Aorta (tissue), 5 donors: ENCODE measurements at regions not wholly inside any gene's neighbourhood (a gene's known extent, or its start where the extent isn't known, plus 50 kb on each side); places are given as distances from the start of the nearest gene placed in this dataset.

Experiments used
- ATAC-seq: fragments of 200-7000 bp; cut with Tn5 transposase; one replicate; pipeline ENCODE4 v1.9.1; 2022; ENCODE audit warnings: moderate library complexity; ENCODE audit not compliant: low FRiP score
- DNase-seq, 2 donors: peaks; one replicate each; pipeline ENCODE4 v3.0.0-alpha.2; 2020
- H3K27ac ChIP-seq, 2 donors: one replicate each; pipeline ENCODE4 v1.5.1; 2013; ENCODE audit warnings: low read length in 2 of 2, mild to moderate bottlenecking in 2 of 2, moderate library complexity in 2 of 2, control low read depth in 1 of 2, inconsistent platforms in 1 of 2, low read depth in 1 of 2
- H3K27me3 ChIP-seq, 2 donors: one replicate each; pipeline ENCODE4 v1.6.1; 2013; ENCODE audit warnings: control low read depth in 1 of 2, low read length in 1 of 2, mild to moderate bottlenecking in 1 of 2, moderate library complexity in 1 of 2; ENCODE audit not compliant: insufficient read depth in 2 of 2, control insufficient read depth in 1 of 2
- H3K36me3 ChIP-seq, 2 donors: one replicate each; pipeline ENCODE4 v1.6.1; 2013; ENCODE audit warnings: control low read depth in 1 of 2, low read length in 1 of 2, mild to moderate bottlenecking in 1 of 2; ENCODE audit not compliant: insufficient read depth in 2 of 2, control insufficient read depth in 1 of 2
- H3K4me1 ChIP-seq, 2 donors: one replicate each; pipeline ENCODE4 v1.6.1; 2013; ENCODE audit warnings: low read length in 2 of 2, control low read depth in 1 of 2, mild to moderate bottlenecking in 1 of 2, moderate library complexity in 1 of 2; ENCODE audit not compliant: insufficient read depth in 2 of 2, control insufficient read depth in 1 of 2
- H3K4me3 ChIP-seq, 2 donors: one replicate each; pipeline ENCODE4 v1.5.1; 2013; ENCODE audit warnings: low read length in 2 of 2, control low read depth in 1 of 2, mild to moderate bottlenecking in 1 of 2
- H3K9me3 ChIP-seq: one replicate; pipeline ENCODE4 v1.6.1; 2013; ENCODE audit warnings: mild to moderate bottlenecking, low read length; ENCODE audit not compliant: control insufficient read depth
- WGBS, 2 donors: extraction: QIAGEN DNeasy Blood & Tissue Kit; methylation state at CpG; one replicate each; pipeline ENCODE4 v1.1.7; 2013; 5-methylcytosine and 5-hydroxymethylcytosine counted together
- intact Hi-C, 2 donors: fragments of 100-400 bp; cut with DNase I; formaldehyde crosslinking; loops; one replicate each; pipeline versions ENCODE4 v1.14.2 to v1.15.0; 2022
- donor health status: healthy with polysubstance abuse.
- donor health status: Bipolar disorder and iron deficiency.
- donor health status: DM: no; HTN: no; CAD: no.
- donor health status: DM: no; HTN: no; CAD: no.
- donor health status: DM: yes; HTN: yes; CAD: no.

DNA sequence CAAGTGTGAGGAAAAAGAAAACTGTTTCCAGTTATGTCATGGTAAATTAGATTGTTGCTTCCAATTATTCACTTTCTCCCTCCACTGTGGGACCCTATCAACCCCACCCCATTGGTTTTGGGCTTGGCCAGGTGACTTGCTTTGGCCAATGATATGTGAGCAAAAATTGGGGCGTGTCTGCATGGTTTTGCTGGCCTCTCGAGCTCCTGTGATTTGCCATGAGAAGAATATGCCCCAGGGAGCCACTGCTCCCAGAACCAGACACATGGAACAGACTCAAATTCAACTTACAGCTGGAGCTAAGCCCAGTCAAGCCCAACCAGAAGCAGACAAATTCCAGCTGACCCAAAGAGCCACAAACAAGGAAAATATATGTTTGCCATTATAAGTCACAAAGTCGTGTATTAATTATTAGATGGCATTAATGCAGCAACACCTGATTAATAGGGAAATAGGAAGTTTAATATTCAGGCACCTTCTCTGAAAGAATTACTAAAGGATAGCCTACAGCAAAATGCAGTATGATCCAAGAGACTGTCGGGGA is 248.9 kb downstream of the ANAPC1 start:
- DNase-seq (no peak), ATAC-seq (no peak)
- no peak overlapping the region for H3K27ac ChIP-seq
- H3K9me3 ChIP-seq: no peaks in the 10 kb centered on the region
- H3K4me3 ChIP-seq: no peak overlapping the region
- peaks cover 2 to 4% of the 10 kb centered on the region in 2 donors for H3K4me1 ChIP-seq
- H3K36me3 ChIP-seq: no peaks in the 10 kb centered on the region
- H3K27me3 ChIP-seq: peaks cover 0 to 1% of the 10 kb centered on the region in 2 donors
- 23 to 27% methylated on average over 4 of the region's 4 CpGs for WGBS, 2 donors
- intact Hi-C loops: no loop called here

DNA sequence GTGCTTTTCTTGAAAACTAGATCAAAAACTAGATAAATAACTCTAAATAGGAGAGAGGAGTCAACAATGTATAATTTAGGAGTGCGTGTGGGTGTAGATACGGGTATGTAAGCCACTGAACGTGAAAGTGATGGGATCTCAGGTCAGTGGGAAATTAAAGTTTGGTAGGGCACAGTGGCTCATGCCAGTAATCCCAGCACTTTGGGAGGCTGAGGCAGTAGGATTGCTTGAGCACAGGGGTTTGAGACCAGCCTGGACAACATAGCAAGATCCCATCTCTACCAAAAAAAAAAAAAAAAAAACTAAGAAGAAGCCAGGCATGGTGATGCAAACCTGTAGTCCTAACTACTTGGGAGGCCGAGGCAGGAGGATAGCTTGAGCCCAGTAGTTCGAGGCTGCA is 247.1 kb downstream of the ANAPC1 start:
- Histone ChIP-seq H3K36me3 (no peaks in the 10 kb centered on the region), H3K4me3 (no peak overlapping the region), H3K27ac (no peak overlapping the region), H3K9me3 (no peaks in the 10 kb centered on the region), H3K4me1 (peaks cover 0 to 4% of the 10 kb centered on the region in 2 donors), H3K27me3 (peaks cover 0 to 1% of the 10 kb centered on the region in 2 donors)
- 97 to 98% methylated on average over 5 of the region's 5 CpGs for WGBS, 2 donors
- intact Hi-C loops: no loop called here
- ATAC-seq (no peak), DNase-seq (no peak)

DNA sequence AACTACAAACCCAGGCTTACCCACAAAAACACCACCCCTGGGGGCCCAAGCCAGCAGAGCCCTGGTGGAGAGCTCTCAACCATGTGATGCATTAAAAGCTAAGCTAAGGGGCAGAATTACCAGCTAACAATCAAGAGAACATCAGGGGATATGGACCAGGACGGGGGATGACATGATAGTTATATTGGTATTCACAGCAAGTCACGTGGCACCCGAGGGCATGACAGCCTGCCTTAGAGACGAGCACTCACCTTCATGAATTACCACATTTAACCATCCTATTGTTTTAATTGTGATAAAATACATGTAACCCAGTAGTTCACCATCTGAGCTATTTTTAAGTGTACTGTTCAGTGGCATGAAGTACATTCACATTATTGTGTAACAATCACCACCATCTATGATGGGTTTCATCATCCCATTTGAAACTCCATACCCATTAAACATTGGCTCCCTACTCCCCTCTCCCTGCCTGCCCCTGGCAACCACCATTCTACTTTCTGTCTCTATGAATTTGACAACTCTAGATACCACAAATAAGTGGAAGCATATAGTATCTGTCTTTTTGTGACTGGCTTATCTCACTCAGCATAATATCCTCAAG is 245.6 kb downstream of the ANAPC1 start:
- 88 to 96% methylated on average over 4 of the region's 4 CpGs for WGBS, 2 donors
- DNase-seq: no peak
- Histone ChIP-seq H3K27me3 (peaks cover 0 to 1% of the 10 kb centered on the region in 2 donors), H3K4me1 (no peaks in the 10 kb centered on the region), H3K27ac (no peak overlapping the region), H3K9me3 (no peaks in the 10 kb centered on the region), H3K36me3 (no peaks in the 10 kb centered on the region), H3K4me3 (no peak overlapping the region)
- intact Hi-C loops: no loop called here
- no peak for ATAC-seq

DNA sequence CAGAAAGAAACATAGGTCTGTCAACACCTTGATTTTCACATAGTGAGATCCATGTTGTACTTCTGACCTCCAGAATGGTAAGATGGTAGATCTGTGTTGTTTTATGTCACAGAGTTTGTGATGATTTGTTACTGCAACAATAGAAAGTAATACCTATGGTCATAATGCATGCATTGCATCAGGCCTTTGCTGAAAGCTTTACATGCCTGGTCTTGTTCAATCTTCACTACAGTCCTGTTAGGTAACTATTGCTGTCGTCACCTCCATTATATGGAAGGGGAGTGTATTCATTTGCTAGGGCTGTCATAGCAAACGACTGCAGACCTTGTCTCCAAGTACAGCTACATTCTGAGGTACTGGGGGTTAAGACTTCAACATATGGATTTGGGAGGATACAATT is 243.5 kb downstream of the ANAPC1 start:
- Histone ChIP-seq H3K4me3 (no peak overlapping the region), H3K27me3 (peaks cover 0 to 1% of the 10 kb centered on the region in 2 donors), H3K27ac (no peak overlapping the region), H3K9me3 (no peaks in the 10 kb centered on the region), H3K36me3 (no peaks in the 10 kb centered on the region), H3K4me1 (no peaks in the 10 kb centered on the region)
- intact Hi-C loops: no loop called here
- 77 to 83% methylated on average over 2 of the region's 2 CpGs for WGBS, 2 donors
- DNase-seq: no peak
- no peak for ATAC-seq

DNA sequence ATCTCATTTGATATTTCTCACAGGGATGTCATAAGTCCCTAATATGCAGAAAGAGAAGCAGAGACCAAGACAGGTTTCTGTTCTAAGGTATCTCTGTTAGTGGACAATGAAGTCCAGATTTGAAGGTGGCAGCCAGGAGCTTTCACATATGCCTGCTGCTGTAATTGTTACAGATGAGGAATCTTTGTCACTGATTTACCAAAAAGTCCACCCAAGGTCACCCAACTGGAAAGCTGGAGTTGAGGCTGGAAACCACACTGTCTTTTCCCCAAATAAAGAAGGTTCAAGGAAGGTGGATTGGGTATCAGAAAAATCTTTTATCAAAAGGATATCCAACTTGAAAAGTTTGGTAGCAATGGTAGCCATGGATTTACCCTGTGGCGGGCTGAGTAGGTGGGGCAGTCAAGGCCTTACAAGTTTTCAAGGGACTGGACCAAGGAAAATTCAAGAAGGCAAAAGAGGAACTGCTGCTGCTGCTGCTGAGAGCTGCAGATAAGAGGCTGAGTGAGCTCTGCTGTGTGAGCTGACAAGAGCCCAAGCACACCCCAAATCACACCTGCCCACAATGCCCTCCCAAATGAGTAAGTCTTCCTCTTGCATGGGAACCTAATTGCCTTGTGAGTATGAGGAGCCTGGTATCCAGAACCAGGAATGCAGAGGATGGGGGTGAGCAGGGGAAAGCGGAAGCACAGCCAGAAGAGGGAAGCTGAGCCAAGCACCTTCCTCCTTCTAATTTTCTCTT is 241.2 kb downstream of the ANAPC1 start:
- intact Hi-C loops: no loop called here

DNA sequence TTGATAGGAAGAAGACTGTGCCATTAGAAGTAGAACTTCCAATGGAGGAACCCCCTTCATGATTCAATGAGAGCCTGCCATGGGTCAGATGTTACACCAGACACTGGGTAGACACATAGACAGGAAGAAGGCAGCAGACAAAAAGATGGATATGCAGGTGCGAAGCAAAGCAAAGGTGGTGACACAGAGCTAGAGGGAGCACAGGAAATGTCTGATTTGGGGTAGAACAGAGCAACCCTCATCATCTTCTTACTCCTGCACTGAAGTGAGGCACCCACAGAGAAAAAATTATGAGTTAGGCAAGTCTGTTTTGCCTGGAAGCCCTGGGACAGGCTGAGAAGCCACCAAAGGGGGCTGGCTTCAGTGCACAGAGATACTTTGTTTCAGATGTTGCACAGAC is 240.2 kb downstream of the ANAPC1 start:
- WGBS, 2 donors: 97 to 100% methylated on average over 1 of the region's 1 CpG
- ATAC-seq: no peak
- Histone ChIP-seq H3K27ac (no peak overlapping the region), H3K4me1 (no peaks in the 10 kb centered on the region), H3K27me3 (peaks cover 0 to 1% of the 10 kb centered on the region in 2 donors), H3K4me3 (no peak overlapping the region), H3K9me3 (no peaks in the 10 kb centered on the region), H3K36me3 (no peaks in the 10 kb centered on the region)
- intact Hi-C loops: no loop called here
- DNase-seq: no peak

More for the DNA sequence above, 241.2 kb downstream of the ANAPC1 start:
- Histone ChIP-seq H3K27me3 (peaks cover 0 to 1% of the 10 kb centered on the region in 2 donors), H3K27ac (no peak overlapping the region), H3K36me3 (no peaks in the 10 kb centered on the region), H3K9me3 (no peaks in the 10 kb centered on the region), H3K4me3 (no peak overlapping the region), H3K4me1 (no peaks in the 10 kb centered on the region)
- DNase-seq (no peak), ATAC-seq (no peak)
- 91 to 96% methylated on average over 2 of the region's 2 CpGs for WGBS, 2 donors

DNA sequence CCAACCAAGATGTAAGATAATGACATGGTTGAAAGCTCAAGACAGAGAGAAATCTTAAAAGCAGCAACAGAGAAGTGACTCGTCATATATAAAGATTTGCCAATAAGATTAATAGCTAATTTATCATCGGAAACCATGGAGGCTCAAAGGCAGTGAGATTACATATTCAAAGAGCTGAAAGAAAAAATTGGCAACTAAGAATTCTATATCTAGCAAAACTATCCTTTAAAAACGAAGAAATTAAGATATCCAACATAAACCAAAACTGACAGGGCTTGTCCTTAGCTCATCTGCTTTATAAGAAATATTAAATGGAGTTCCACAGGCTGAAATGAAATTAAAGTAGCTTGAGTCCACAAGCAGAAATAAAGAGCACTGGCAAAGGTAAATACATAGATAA is 236.6 kb downstream of the ANAPC1 start:
- no peaks in the 10 kb centered on the region for H3K9me3 ChIP-seq
- no peak for DNase-seq
- no peak for ATAC-seq
- intact Hi-C loops: no loop called here
- H3K4me3 ChIP-seq: no peak overlapping the region
- WGBS, 2 donors: 81 to 90% methylated on average over 3 of the region's 3 CpGs
- no peaks in the 10 kb centered on the region for H3K36me3 ChIP-seq
- no peaks in the 10 kb centered on the region for H3K27me3 ChIP-seq
- no peak overlapping the region for H3K27ac ChIP-seq
- no peaks in the 10 kb centered on the region for H3K4me1 ChIP-seq

DNA sequence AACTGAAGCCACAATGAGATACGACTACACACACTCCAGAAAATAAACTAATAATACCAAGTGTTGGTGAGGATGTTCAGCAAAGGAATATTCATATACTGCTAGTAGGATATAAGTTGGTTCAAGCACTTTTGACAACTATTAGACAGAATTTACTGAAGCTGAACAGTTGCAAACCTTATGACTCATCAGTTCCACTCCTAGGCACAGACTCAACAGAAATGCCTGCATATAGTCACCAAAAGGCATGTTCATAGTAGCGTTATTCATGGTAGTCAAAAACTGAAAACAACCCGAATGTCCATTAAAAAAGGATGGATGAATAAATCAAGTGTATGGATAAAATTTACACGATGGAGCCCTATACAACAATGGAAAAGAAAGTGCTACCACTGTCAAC is 232.0 kb downstream of the ANAPC1 start:
- H3K36me3 ChIP-seq: no peaks in the 10 kb centered on the region
- no peak overlapping the region for H3K4me3 ChIP-seq
- WGBS, 2 donors: 94 to 95% methylated on average over 4 of the region's 4 CpGs
- no peaks in the 10 kb centered on the region for H3K27me3 ChIP-seq
- no peak overlapping the region for H3K27ac ChIP-seq
- intact Hi-C loops: no loop called here
- H3K4me1 ChIP-seq: no peaks in the 10 kb centered on the region
- DNase-seq (no peak), ATAC-seq (no peak)
- no peaks in the 10 kb centered on the region for H3K9me3 ChIP-seq

DNA sequence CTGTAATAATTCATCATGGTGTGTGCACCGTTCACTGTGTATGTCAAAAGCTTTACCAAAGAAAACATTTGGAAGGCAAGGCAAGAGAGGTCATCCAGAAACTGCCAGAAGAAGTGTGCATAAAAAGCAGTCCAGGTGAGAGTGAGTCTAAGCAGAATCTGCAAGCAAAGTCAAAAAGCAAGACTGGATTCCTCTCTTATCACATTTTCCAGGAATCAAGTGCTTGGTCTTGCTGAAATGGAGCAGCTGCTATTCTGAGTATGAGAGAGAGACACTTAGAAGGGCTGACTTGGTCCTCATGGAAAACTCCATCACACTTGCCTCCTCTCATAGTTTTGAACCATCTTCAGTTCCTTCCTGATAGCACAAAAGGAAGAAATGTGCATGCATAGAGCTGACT is 231.3 kb downstream of the ANAPC1 start:
- Histone ChIP-seq H3K27me3 (no peaks in the 10 kb centered on the region), H3K9me3 (no peaks in the 10 kb centered on the region), H3K36me3 (no peaks in the 10 kb centered on the region), H3K4me1 (no peaks in the 10 kb centered on the region), H3K27ac (no peak overlapping the region), H3K4me3 (no peak overlapping the region)
- DNase-seq (no peak), ATAC-seq (no peak)
- intact Hi-C loops: no loop called here
- WGBS, 2 donors: 29 to 41% methylated on average over 1 of the region's 1 CpG
